ENCODE measurements at regions not wholly inside any gene's neighbourhood (a gene's known extent, or its start where the extent isn't known, plus 50 kb on each side); places are given as distances from the start of the nearest gene placed in this dataset.

DNA sequence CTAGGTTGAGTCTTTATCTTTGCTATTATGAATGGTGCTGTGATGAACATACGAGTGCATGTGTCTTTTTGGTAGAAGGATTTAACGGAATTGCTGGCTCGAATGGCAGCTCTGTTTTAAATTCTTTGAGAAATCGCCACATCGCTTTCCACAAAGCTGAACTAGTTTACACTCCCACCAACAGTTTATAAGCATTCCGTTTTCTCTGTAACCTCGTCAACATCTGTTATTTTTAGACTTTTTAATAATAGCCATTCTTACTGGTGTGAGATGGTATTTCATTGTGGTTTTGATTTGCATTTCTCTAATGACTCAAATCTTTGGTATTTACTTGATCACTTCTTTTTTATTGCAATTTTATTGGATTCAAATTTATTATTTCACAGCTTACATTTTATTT lies 117.4 kb upstream of the HDGFL1 start:
- no peaks in the 10 kb centered on the region for H3K27me3 ChIP-seq (replicated peaks; ENCODE audit: insufficient read depth)
- TF ChIP-seq CTCF (IDR thresholded peaks at IDR 0.05): no peak
- H3K4me1 ChIP-seq (ENCODE audit: control insufficient read depth in 1 of 2, low read depth in 2 of 2): peaks cover 3 to 16% of the 10 kb centered on the region in 2 donors
- H3K4me3 ChIP-seq: no peak overlapping the region
- no peak overlapping the region for H3K27ac ChIP-seq
- no peak for DNase-seq (ENCODE audit: low spot score)
- ATAC-seq (ENCODE audit: insufficient number of reproducible peaks, low FRiP score, low read depth): no peak
- H3K36me3 ChIP-seq: no peaks in the 10 kb centered on the region
- H3K9me3 ChIP-seq: no peaks in the 10 kb centered on the region

DNA sequence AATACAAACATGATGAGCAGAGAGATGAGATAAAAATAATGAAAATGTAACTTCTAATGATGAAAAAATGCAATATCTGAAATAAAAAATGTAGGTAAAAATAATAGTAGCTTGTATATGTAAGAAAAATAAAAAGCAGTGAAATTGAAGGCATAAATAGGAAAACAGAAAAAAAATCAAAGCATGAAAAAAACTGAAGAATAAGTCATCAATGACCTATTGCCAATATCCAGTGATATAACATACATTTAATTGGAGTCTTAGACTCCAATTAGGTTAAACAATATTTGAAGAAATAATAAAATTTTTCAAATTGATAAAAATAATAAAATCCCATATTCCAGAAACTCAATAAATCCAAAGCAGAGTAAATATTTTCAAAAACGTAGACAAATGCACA lies 114.0 kb upstream of the HDGFL1 start:
- no peaks in the 10 kb centered on the region for H3K36me3 ChIP-seq
- no peaks in the 10 kb centered on the region for H3K9me3 ChIP-seq
- ATAC-seq (ENCODE audit: insufficient number of reproducible peaks, low FRiP score, low read depth): no peak
- H3K27me3 ChIP-seq (replicated peaks; ENCODE audit: insufficient read depth): no peaks in the 10 kb centered on the region
- DNase-seq (ENCODE audit: low spot score): no peak
- no peaks in the 10 kb centered on the region for H3K4me1 ChIP-seq (ENCODE audit: control insufficient read depth in 1 of 2, low read depth in 2 of 2)
- H3K4me3 ChIP-seq: no peak overlapping the region
- no peak for TF ChIP-seq CTCF (IDR thresholded peaks at IDR 0.05)
- no peak overlapping the region for H3K27ac ChIP-seq

GRCh38 chr6:22457996-22458395 lies 111.4 kb upstream of the HDGFL1 start:
- no peak overlapping the region for H3K4me3 ChIP-seq
- ATAC-seq (ENCODE audit: insufficient number of reproducible peaks, low FRiP score, low read depth) (no peak), DNase-seq (ENCODE audit: low spot score) (no peak)
- H3K4me1 ChIP-seq (ENCODE audit: control insufficient read depth in 1 of 2, low read depth in 2 of 2): no peaks in the 10 kb centered on the region
- H3K9me3 ChIP-seq: no peaks in the 10 kb centered on the region
- no peak overlapping the region for H3K27ac ChIP-seq
- no peaks in the 10 kb centered on the region for H3K27me3 ChIP-seq (replicated peaks; ENCODE audit: insufficient read depth)
- H3K36me3 ChIP-seq: no peaks in the 10 kb centered on the region
- TF ChIP-seq CTCF (IDR thresholded peaks at IDR 0.05): no peak

DNA sequence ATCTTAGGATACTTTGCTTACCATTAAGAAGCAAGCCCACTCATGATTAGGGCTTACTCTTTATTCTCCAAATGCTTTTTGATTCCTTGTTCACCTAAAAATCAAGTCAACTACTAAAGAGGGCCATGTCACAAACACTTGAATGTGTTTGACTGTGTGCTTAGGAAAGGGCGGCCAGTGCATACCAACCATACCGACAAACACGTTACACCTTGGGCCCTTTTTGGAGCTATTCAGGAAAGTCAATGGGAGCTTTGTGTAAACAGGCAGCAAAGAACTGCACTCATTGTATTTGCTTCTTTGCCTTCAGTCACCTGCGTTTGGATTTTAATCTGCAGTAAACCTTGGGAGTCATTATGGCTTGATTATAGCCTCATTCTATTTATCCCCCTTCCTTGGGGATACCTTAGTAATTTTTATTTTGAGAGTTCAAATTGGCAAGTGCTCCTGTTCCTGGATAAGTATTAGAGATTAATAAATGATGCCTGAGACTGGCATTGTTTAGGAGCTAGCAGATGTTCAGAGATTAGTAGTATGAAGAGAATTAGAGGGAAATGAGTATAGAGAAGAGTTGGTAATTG lies 102.6 kb upstream of the HDGFL1 start:
- Histone ChIP-seq H3K27ac (peak overlapping the region in 1 of 2 donors; percentile 3), H3K4me3 (no peak overlapping the region), H3K4me1 (ENCODE audit: control insufficient read depth in 1 of 2, low read depth in 2 of 2) (peaks cover 9 to 28% of the 10 kb centered on the region in 2 donors), H3K36me3 (no peaks in the 10 kb centered on the region), H3K9me3 (no peaks in the 10 kb centered on the region), H3K27me3 (replicated peaks; ENCODE audit: insufficient read depth) (no peaks in the 10 kb centered on the region)
- no peak for TF ChIP-seq CTCF (IDR thresholded peaks at IDR 0.05)
- DNase-seq (ENCODE audit: low spot score) (no peak), ATAC-seq (ENCODE audit: insufficient number of reproducible peaks, low FRiP score, low read depth) (no peak)

- Histone ChIP-seq H3K36me3 (no peaks in the 10 kb centered on the region), H3K4me3 (no peak overlapping the region), H3K9me3 (no peaks in the 10 kb centered on the region), H3K4me1 (ENCODE audit: control insufficient read depth in 1 of 2, low read depth in 2 of 2) (peaks cover 9 to 31% of the 10 kb centered on the region in 2 donors), H3K27ac (no peak overlapping the region), H3K27me3 (replicated peaks; ENCODE audit: insufficient read depth) (no peaks in the 10 kb centered on the region)
- no peak for ATAC-seq (ENCODE audit: insufficient number of reproducible peaks, low FRiP score, low read depth)
- DNase-seq (ENCODE audit: low spot score): no peak
- no peak for TF ChIP-seq CTCF (IDR thresholded peaks at IDR 0.05)
These were observed 101.7 kb upstream of the HDGFL1 start for GRCh38 chr6:22467645-22468044.

Data from thoracic aorta (tissue), 2 donors.